ENCODE measurements at regions not wholly inside any gene's neighbourhood (a gene's known extent, or its start where the extent isn't known, plus 50 kb on each side); places are given as distances from the start of the nearest gene placed in this dataset.

DNA sequence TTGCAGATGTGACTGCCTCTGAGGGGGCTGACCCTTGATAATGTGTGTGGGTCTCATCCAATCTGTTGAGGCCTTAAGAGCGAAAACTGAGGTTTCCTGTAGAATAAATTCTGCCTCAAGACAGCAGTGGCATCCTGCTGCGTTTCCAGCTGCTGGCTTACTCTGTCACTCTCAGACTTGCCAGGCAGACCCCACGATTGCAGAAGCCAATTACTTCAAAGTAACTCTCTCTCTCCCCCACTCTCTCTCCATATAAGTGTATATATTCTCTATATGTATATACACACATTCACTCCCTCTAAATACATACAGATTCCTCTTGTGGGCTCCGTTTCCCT, 152.5 kb upstream of the ALKAL2 start (continued):
- TF ChIP-seq SP1 (IDR thresholded peaks at IDR 0.05; ENCODE audit: low read depth, low read length): no peak
- TF ChIP-seq SREBF2 (IDR thresholded peaks at IDR 0.05; ENCODE audit: low read length): no peak
- no peak for TF ChIP-seq EP300 (IDR thresholded peaks at IDR 0.05; ENCODE audit: borderline replicate concordance in 1 of 2, control insufficient read depth in 1 of 2, low read depth in 2 of 2, low read length in 2 of 2)
- TF ChIP-seq CREB1 (IDR thresholded peaks at IDR 0.05; ENCODE audit: low read depth): no peak
- no peak for TF ChIP-seq CREM (IDR thresholded peaks at IDR 0.05; ENCODE audit: low read depth)
- no peak for TF ChIP-seq IRF5 (IDR thresholded peaks at IDR 0.05; ENCODE audit: borderline replicate concordance)
- TF ChIP-seq JUNB (IDR thresholded peaks at IDR 0.05): no peak

GRCh38 chr2:439556-440402, 151.9 kb upstream of the ALKAL2 start:
- DNase-seq (ENCODE audit: low read depth, low spot score) (no peak), ATAC-seq (no peak), FAIRE-seq (no peak)
- ChIA-PET RAD21 (ENCODE audit: unreplicated experiment) (no interaction called here), SMC1A (ENCODE audit: uncharacterized antibody, unreplicated experiment) (no interaction called here), CTCF (no interaction called here), POLR2A (no interaction called here)
- H4K20me1 ChIP-seq (ENCODE audit: control insufficient read depth, insufficient read depth): no peaks in the 10 kb centered on the region
- no peak overlapping the region for H3K27ac ChIP-seq (ENCODE audit: control insufficient read depth, insufficient read depth)
- H3K9me3 ChIP-seq (replicated peaks; ENCODE audit: control insufficient read depth, insufficient read depth, low read length): no peaks in the 10 kb centered on the region; the same call in 2 of the 3 replicates
- no TSS peak for BruUV-seq (replicated peaks)
- no peak overlapping the region for H3K4me3 ChIP-seq
- no peak overlapping the region for H2AFZ ChIP-seq (ENCODE audit: control insufficient read depth, low read depth, low read length)
- TF ChIP-seq RAD51 (IDR thresholded peaks at IDR 0.05) (no peak), SPI1 (IDR thresholded peaks at IDR 0.05; ENCODE audit: borderline replicate concordance, insufficient read depth, low read depth, low read length) (no peak), TCF3 (IDR thresholded peaks at IDR 0.05; ENCODE audit: borderline replicate concordance, insufficient read depth, low read depth, low read length) (no peak), SMARCA5 (IDR thresholded peaks at IDR 0.05) (no peak), SIX5 (IDR thresholded peaks at IDR 0.05; ENCODE audit: low read depth, low read length, severe bottlenecking) (no peak), SUZ12 (IDR thresholded peaks at IDR 0.05; ENCODE audit: unreplicated experiment) (no peak), MYC (IDR thresholded peaks at IDR 0.05; ENCODE audit: insufficient read depth, insufficient read length, insufficient replicate concordance, low read length, severe bottlenecking) (no peak), SREBF2 (IDR thresholded peaks at IDR 0.05; ENCODE audit: low read length) (no peak), HDAC6 (IDR thresholded peaks at IDR 0.05; ENCODE audit: unreplicated experiment) (no peak), HDGF (IDR thresholded peaks at IDR 0.05) (no peak), FOXK2 (IDR thresholded peaks at IDR 0.05) (no peak), KLF5 (IDR thresholded peaks at IDR 0.05; ENCODE audit: partially characterized antibody) (no peak), SIN3A (IDR thresholded peaks at IDR 0.05; ENCODE audit: low read depth, low read length) (no peak), E4F1 (IDR thresholded peaks at IDR 0.05; ENCODE audit: borderline replicate concordance, partially characterized antibody) (no peak), JUND (IDR thresholded peaks at IDR 0.05; ENCODE audit: low read depth, low read length) (no peak), IKZF2 (IDR thresholded peaks at IDR 0.05) (no peak)
- no peaks in the 10 kb centered on the region; a peak in 1 of 4 replicates for H3K27me3 ChIP-seq (replicated peaks in 1 of 2; ENCODE audit: control insufficient read depth in 2 of 2, insufficient read depth in 2 of 2, low read length in 1 of 2)
- no peaks in the 10 kb centered on the region for H3K4me1 ChIP-seq (ENCODE audit: control insufficient read depth, insufficient read depth, low read length)
- H3K79me2 ChIP-seq (ENCODE audit: control insufficient read depth, insufficient read depth, low read length): no peaks in the 10 kb centered on the region
- no peaks in the 10 kb centered on the region for H3K36me3 ChIP-seq (ENCODE audit: control insufficient read depth in 2 of 2, insufficient read depth in 2 of 2, low read length in 1 of 2)
- intact Hi-C loops (cut with micrococcal nuclease; ENCODE audit: unreplicated experiment): no loop called here
- H3K9ac ChIP-seq (ENCODE audit: control insufficient read depth, insufficient read depth, low read length): no peak overlapping the region
- in situ Hi-C loops (cut with MboI): no loop called here
- H3K4me2 ChIP-seq (ENCODE audit: control insufficient read depth, insufficient read depth): no peak overlapping the region
- WGBS (ENCODE audit: insufficient coverage, insufficient replicate concordance, low lambda C conversion rate, missing lambda C conversion rate): 80% methylated on average over 24 of the region's 24 CpGs

Measured in GM12878 (cell line).